ENCODE measurements at regions not wholly inside any gene's neighbourhood (a gene's known extent, or its start where the extent isn't known, plus 50 kb on each side); places are given as distances from the start of the nearest gene placed in this dataset.
"Not testable (repeated sequence)": the region's sequence is repeated elsewhere in the genome, so short reads cannot be mapped to it uniquely, and the experiment has no call there.

GRCh38 chr16:17567455-17567854 lies 96.7 kb upstream of the XYLT1 start:
- DNase-seq = no peak

DNA sequence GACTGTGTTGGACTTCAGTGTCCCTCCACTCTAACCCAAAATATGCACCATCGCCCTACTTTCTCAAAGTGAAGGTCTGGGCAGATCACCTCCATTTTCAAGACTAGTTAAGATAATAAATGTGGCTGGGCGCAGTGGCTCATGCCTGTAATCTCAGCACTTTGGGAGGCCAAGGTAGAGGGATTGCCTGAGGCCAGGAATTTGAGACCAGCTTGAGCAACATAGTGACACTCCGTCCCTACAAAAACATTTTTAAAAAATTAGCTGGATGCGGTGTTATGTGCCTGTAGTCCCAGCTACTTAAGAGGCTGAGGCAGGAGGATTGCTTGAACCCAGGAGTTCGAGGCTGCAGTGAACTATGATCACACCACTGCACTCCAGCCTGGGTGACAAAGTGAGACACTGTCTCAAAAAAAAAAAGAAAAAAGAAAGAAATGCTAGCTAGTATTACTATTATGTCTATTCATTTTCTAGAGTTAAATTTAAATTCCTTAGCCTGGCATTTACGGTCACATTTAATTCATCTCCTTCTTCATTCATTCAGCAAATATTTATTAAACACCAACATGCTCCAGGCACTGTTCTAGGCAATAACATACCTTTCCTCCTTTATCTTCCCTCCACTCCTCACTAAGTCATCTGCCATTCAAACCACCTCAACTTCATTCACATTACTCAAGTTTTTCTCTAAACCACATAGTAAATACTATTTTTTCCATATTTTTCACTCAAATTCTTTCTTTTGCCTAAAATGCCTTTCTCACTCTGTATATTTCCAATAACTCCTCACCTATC lies 96.1 kb upstream of the XYLT1 start:
- DNase-seq = no peak

GRCh38 chr16:17566075-17566474 lies 95.3 kb upstream of the XYLT1 start:
- no peak for DNase-seq

GRCh38 chr16:17565605-17566004 lies 94.8 kb upstream of the XYLT1 start:
- no peak for DNase-seq

DNA sequence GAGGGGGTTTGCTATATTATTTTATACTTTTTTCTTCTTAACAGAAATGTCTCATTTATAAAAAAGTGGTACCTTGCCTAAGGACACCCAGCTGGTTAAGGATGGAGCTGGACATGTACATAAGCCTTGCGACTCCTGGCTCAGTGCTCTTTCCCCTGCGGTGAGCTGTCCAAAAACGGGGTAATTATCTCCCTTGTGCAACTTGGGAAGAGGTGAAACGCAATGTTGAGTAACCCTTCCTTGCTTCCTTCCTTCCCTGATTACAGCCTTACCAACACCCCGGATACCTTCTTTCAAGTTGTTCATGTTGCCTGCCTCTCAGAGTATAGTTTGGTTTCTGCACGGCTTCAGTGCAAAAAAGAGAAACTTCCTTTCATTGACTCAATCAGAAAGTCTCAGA lies 94.1 kb upstream of the XYLT1 start:
- DNase-seq = no peak

- DNase-seq = no peak
Measured at GRCh38 chr16:17563323-17564091, 92.7 kb upstream of the XYLT1 start.

GRCh38 chr16:17561056-17561455 lies 90.3 kb upstream of the XYLT1 start:
- peak; percentile 8 for DNase-seq

GRCh38 chr16:17560548-17560947 lies 89.8 kb upstream of the XYLT1 start:
- no peak for DNase-seq

DNA sequence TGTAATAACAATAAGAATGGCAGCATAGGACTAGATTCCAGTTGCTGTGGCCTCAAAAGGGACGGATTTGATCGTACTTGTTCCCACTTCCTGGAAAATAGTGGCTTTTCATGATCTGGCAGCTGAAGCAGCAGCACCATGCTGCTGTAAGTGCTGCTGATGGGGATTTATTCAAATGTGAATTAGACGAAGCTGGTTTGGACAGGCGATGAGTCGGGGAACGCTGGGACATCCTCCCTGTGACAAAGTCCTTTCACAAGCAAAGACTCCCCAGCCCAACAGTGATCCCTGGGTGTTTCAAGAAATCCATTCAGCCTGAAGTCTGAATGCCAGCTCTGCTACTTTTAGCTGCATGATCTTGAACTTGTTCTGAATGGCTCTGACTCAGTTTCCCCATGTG lies 88.6 kb upstream of the XYLT1 start:
- no peak for DNase-seq

DNA sequence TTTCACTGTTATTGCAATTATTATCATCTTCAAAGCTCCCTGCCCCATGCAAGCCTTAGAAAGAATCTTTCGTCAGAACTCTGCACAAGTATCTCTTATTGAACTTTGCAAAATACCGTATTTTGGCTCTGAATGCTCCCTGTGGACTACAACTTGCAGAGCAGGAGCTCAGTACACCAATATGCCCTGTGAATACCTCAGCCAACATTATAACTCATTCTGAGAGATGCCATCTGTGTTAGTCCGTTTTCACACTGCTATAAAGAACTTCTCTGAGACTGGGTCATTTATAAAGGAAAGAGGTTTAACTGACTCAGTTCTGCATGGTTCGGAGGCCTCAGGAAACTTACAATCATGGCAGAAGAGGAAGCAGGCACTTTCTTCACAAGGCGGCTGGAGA lies 87.2 kb upstream of the XYLT1 start:
- DNase-seq = no peak

GRCh38 chr16:17557480-17557879 lies 86.7 kb upstream of the XYLT1 start:
- DNase-seq = no peak

GRCh38 chr16:17556276-17557052 lies 85.7 kb upstream of the XYLT1 start:
- DNase-seq = peak; percentile 2

DNA sequence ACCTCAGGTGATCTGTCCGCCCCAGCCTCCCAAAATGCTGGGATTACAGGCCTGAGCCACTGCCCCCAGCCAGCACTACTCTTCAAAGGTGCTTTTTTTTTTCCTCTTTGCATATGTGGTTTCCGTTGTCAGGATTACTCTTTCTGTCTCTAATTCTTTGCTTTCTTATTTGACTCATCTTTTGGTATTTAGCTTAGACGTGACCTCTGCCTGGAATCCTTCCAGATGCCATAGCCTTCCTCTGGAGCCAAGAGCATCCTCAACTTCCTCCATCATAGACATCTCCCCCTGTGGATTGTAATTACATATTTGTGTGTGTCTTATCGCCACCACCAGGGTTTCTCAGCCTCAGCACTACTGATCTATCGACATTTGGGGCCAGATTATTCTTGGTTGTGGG lies 84.4 kb upstream of the XYLT1 start:
- no peak for DNase-seq

- DNase-seq = no peak
Measured at GRCh38 chr16:17552351-17552750, 81.6 kb upstream of the XYLT1 start.

DNA sequence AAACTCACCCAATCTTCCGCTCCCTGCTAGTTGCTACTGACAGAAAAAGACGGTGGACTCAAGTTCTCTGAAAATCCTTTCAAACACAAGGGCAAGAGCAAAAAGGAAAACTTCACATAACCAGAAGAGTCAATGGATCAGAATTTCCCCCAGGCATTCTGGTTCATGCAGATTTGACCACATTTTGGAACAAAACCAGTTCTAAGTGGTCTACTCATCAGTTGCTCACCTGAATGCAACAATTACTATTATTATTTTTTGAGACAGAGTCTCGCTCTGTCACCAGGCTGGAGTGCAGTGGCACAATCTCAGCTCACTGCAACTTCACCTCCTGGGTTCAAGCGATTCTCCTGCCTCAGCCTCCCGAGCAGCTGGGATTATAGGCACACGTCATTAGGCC lies 80.9 kb upstream of the XYLT1 start:
- not testable (repeated sequence) for DNase-seq

DNA sequence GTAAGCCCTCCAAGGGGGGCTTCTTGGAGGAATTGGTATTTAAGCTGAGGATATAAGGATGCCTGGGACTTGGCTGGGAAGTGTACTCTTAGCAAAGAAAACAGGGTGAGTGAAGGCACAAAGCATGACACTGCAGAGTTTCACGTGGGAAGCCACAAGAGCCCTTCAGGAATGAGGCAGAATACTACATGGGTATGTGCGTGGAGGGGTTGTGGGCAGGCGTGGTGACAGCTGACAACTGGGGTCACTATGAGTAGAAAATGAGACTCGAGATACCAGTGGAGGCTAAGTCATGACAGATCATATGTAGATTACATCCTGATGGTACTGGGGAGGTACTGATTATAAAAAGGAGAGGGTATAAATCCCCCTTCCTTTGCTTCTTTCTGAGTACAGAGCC lies 78.1 kb upstream of the XYLT1 start:
- DNase-seq = no peak

DNA sequence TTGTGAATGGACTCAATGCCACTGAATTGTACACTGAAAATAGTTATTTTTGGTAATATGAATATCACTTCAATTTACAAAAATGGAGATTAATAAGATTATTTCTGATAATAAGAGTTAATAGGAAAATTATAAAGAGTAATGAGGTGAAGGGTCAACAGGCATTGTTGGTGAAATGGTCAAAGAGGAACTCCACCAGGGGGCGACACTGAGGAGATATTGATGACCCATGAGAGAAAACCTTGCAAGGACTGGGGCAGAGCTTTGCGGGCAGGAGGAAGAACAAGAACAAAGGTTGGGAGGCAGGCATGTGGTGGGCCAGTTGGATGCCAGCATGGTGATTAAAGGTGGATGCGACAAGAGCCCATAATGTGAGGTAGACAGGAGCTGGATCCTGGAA lies 74.0 kb upstream of the XYLT1 start:
- no peak for DNase-seq

- DNase-seq = no peak
Measured at GRCh38 chr16:17544304-17544703, 73.5 kb upstream of the XYLT1 start.

DNA sequence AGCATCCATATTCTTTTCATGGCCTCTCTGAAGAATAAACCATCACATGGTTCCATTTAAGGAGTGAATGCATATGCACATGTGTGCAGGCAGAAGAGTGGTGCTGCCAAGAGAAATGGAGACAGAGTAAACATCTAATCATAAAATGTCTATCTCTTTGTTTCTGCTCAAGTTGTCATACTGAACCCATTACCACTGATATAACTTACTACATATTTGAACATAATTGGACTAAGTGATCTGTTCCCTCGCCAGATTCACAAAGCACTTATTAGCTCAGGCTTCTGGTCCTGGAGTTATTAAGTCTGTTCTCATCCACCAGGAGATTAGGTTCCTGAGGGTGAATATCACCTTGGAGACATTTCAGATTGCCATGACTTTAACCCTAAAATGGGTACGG lies 72.3 kb upstream of the XYLT1 start:
- no peak for DNase-seq

DNA sequence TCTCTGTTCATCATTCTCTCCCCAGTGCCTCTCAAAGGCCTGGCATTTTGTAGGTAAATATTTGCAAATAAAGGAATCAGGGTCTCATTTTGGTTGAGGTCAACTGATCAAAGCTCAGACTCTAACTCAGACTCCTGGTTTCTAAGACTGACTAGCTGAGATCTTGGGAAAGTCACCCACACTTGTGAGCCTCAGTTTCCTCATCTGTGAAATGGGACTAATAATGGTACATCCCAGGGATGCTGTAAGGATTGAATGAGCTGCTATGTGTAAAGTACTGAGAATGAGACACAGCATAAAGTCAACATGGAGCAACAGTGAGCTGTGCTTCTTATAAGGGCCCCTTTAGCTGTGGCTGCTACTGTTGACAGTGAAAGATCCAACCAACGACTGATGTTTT lies 70.6 kb upstream of the XYLT1 start:
- DNase-seq = no peak

GRCh38 chr16:17538927-17539326 lies 68.2 kb upstream of the XYLT1 start:
- no peak for DNase-seq

- no peak for DNase-seq
Measured at GRCh38 chr16:17532338-17532995, 61.7 kb upstream of the XYLT1 start.
